Neural progenitor cell (in vitro differentiated cells): ENCODE measurements at regions not wholly inside any gene's neighbourhood (a gene's known extent, or its start where the extent isn't known, plus 50 kb on each side); places are given as distances from the start of the nearest gene placed in this dataset.

Source experiments
- DNase-seq: peaks from one replicate; pipeline ENCODE4 v3.0.0-alpha.2; 2016; ENCODE audit warnings: low spot score
- H2AFZ ChIP-seq: fragments of 200-600 bp; sonication (generic); replicated peaks from 2 replicates; pipeline ENCODE4 v1.6.1; 2016; ENCODE audit warnings: antibody characterized with exemption
- H3F3A ChIP-seq: fragments of 200-600 bp; sonication (generic); 2 replicates; pipeline ENCODE4 v1.6.1; 2016; ENCODE audit warnings: antibody characterized with exemption, low read depth
- H3K27ac ChIP-seq: fragments of 200-600 bp; sonication (generic); 2 replicates; pipeline ENCODE4 v1.5.1; 2016; ENCODE audit warnings: mild to moderate bottlenecking
- H3K27me3 ChIP-seq: fragments of 200-600 bp; sonication (generic); 2 replicates; pipeline ENCODE4 v1.6.1; 2016; ENCODE audit warnings: mild to moderate bottlenecking, moderate library complexity
- H3K36me3 ChIP-seq: fragments of 200-600 bp; sonication (generic); 2 replicates; pipeline ENCODE4 v1.5.1; 2016
- H3K4me1 ChIP-seq: fragments of 200-600 bp; sonication (generic); 2 replicates; pipeline ENCODE4 v1.6.1; 2016; ENCODE audit warnings: mixed run types
- H3K4me2 ChIP-seq: fragments of 200-600 bp; sonication (generic); 2 replicates; pipeline ENCODE4 v1.6.1; 2016
- H3K4me3 ChIP-seq: fragments of 200-600 bp; sonication (generic); 2 replicates; pipeline ENCODE4 v1.5.1; 2016
- H3K79me2 ChIP-seq: fragments of 200-600 bp; sonication (generic); 2 replicates; pipeline ENCODE4 v1.6.1; 2016; ENCODE audit warnings: low read depth
- H3K9ac ChIP-seq: fragments of 200-600 bp; sonication (generic); 2 replicates; pipeline ENCODE4 v1.6.1; 2016
- H3K9me3 ChIP-seq: fragments of 200-600 bp; sonication (generic); 2 replicates; pipeline ENCODE4 v1.5.1; 2016; ENCODE audit warnings: low read depth
- H4K20me1 ChIP-seq: fragments of 200-600 bp; sonication (generic); 2 replicates; pipeline ENCODE4 v1.6.1; 2016; ENCODE audit warnings: low read depth
- H3K27ac Mint-ChIP-seq: 3 replicates; pipeline ENCODE4 v1.8.0; 2021; ENCODE audit warnings: mixed read lengths
- H3K27me3 Mint-ChIP-seq: 2 replicates; pipeline ENCODE4 v1.8.0; 2022; ENCODE audit warnings: low read depth, mild to moderate bottlenecking, inconsistent platforms, moderate library complexity, mixed read lengths; ENCODE audit not compliant: insufficient read depth
- H3K36me3 Mint-ChIP-seq: 3 replicates; pipeline ENCODE4 v1.8.0; 2021; ENCODE audit warnings: mixed read lengths
- H3K4me1 Mint-ChIP-seq: 3 replicates; pipeline ENCODE4 v1.8.0; 2021; ENCODE audit warnings: mixed read lengths
- H3K4me3 Mint-ChIP-seq: 3 replicates; pipeline ENCODE4 v1.8.0; 2021; ENCODE audit warnings: mild to moderate bottlenecking, moderate library complexity, mixed read lengths
- H3K9me3 Mint-ChIP-seq: 3 replicates; pipeline ENCODE4 v1.8.0; 2020; ENCODE audit warnings: mixed read lengths
- EZH2 ChIP-seq: fragments of 200-600 bp; sonication (generic); IDR thresholded peaks from 2 replicates; pipeline ENCODE4 v1.6.1; 2017; ENCODE audit warnings: antibody characterized with exemption, mild to moderate bottlenecking, moderate library complexity
- EZH2phosphoT487 ChIP-seq: fragments of 200-600 bp; sonication (generic); IDR thresholded peaks from 2 replicates; pipeline ENCODE4 v1.6.1; 2017; ENCODE audit warnings: antibody characterized with exemption
- TF ChIP-seq, protein P1 (sequence below): fragments of 200-600 bp; sonication (generic); IDR thresholded peaks from 2 replicates; pipeline ENCODE4 v1.5.1; 2017; ENCODE audit warnings: antibody characterized with exemption, mild to moderate bottlenecking

DNA sequence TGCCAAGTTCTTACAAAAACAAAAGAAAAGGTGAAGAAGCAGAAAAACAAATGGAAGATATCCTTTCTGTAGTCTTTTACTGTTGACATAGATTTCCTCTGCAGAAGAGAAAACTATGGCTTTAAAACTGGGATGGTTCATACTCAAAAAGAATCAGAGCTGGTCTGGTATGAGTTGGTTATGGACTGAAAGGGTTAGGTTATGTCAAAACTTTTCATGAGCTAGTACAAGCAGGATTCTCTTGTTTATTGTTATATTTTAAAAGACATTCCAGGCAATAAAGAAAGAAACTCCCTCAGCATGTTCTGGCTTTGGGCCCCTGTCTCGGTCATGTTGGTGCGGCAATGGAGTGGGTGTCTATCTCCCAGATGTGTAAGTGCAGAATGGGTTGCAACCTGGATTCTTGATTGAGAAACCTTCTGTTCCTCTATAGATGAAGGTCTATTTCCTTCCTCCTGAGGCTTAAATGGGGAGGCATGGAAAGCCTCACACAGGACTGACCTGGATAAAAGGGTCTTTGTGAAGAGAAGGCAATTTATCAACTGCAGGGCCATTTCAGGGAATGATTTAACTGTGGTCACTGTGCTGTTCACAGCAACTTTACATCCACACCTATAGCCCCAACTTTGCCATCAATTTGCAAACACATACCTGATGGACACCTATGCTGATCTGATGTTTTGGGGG lies 209.6 kb upstream of the TNC start:
- no peaks in the 10 kb centered on the region for H4K20me1 ChIP-seq
- TF ChIP-seq, protein P1, sequence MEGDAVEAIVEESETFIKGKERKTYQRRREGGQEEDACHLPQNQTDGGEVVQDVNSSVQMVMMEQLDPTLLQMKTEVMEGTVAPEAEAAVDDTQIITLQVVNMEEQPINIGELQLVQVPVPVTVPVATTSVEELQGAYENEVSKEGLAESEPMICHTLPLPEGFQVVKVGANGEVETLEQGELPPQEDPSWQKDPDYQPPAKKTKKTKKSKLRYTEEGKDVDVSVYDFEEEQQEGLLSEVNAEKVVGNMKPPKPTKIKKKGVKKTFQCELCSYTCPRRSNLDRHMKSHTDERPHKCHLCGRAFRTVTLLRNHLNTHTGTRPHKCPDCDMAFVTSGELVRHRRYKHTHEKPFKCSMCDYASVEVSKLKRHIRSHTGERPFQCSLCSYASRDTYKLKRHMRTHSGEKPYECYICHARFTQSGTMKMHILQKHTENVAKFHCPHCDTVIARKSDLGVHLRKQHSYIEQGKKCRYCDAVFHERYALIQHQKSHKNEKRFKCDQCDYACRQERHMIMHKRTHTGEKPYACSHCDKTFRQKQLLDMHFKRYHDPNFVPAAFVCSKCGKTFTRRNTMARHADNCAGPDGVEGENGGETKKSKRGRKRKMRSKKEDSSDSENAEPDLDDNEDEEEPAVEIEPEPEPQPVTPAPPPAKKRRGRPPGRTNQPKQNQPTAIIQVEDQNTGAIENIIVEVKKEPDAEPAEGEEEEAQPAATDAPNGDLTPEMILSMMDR = no peak
- no peak for TF ChIP-seq EZH2
- no peak for TF ChIP-seq EZH2phosphoT487
- H3K4me3 Mint-ChIP-seq = no peak overlapping the region
- H3K79me2 ChIP-seq = no peaks in the 10 kb centered on the region
- H3K27me3 ChIP-seq = no peaks in the 10 kb centered on the region
- no peak overlapping the region for H3K27ac Mint-ChIP-seq
- peaks cover 3% of the 10 kb centered on the region for H3K27me3 Mint-ChIP-seq
- no peak for DNase-seq
- no peak overlapping the region for H2AFZ ChIP-seq
- no peaks in the 10 kb centered on the region for H3K4me1 ChIP-seq
- no peaks in the 10 kb centered on the region for H3K36me3 ChIP-seq
- H3K4me1 Mint-ChIP-seq = peaks cover 5% of the 10 kb centered on the region
- no peaks in the 10 kb centered on the region for H3K9me3 Mint-ChIP-seq
- no peak overlapping the region for H3K9ac ChIP-seq
- no peaks in the 10 kb centered on the region for H3K9me3 ChIP-seq
- no peak overlapping the region for H3K27ac ChIP-seq
- H3K4me2 ChIP-seq = no peak overlapping the region
- no peaks in the 10 kb centered on the region for H3F3A ChIP-seq
- no peak overlapping the region for H3K4me3 ChIP-seq
- H3K36me3 Mint-ChIP-seq = no peaks in the 10 kb centered on the region

DNA sequence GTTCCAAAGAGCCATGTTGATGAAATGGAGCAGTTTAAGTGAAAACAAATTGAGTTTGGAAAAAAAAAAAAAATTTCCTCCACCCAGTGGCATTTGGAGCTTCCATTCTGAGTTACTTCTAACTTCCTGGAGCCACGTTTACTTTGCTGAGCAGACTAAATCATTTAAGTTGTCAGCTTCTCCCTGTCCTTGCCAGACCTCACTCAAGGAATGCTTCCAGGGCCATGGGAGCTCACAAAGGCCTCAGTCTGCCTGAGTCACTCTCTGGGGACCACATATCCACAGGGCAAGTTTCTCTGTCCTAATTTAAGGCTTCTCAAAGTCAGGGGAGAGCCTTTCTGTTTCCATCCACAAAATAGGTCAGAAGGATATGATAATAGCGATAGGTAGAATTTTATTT lies 210.3 kb upstream of the TNC start:
- DNase-seq = no peak
- no peaks in the 10 kb centered on the region for H3K79me2 ChIP-seq

DNA sequence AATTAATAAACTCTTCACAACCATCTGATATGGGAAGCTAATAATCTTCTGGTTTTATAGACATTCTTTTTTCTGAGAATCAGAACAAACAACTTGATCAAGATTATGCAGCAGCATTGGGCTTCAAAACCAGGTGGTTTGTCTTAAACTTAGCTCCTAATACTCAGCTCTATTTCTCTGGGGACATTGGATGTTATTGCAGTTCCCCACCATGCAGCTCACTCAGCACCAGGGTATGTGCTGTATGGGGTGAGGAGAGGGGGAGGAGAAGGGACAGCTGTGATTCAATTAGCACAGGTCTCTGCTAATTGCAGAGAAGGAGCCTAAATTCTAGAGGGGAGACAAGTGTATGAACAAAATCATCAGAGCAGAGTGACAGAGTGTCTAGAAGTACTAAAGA lies 210.7 kb upstream of the TNC start:
- TF ChIP-seq EZH2phosphoT487 (no peak), EZH2 (no peak)
- TF ChIP-seq, protein P1 = no peak
- DNase-seq = no peak
- Histone ChIP-seq H3K9ac (no peak overlapping the region), H4K20me1 (no peaks in the 10 kb centered on the region), H3K4me2 (no peak overlapping the region), H3K27me3 (no peaks in the 10 kb centered on the region), H3K36me3 (no peaks in the 10 kb centered on the region), H3F3A (no peaks in the 10 kb centered on the region), H3K79me2 (no peaks in the 10 kb centered on the region), H3K27ac (no peak overlapping the region), H3K9me3 (no peaks in the 10 kb centered on the region), H3K4me3 (no peak overlapping the region), H2AFZ (no peak overlapping the region), H3K4me1 (no peaks in the 10 kb centered on the region)
- Mint-ChIP-seq H3K4me3 (no peak overlapping the region), H3K27me3 (peaks cover 3% of the 10 kb centered on the region), H3K4me1 (peaks cover 5% of the 10 kb centered on the region), H3K27ac (no peak overlapping the region), H3K9me3 (no peaks in the 10 kb centered on the region), H3K36me3 (no peaks in the 10 kb centered on the region)

More for the DNA sequence above, 210.3 kb upstream of the TNC start:
- H3K36me3 Mint-ChIP-seq = no peaks in the 10 kb centered on the region
- H3K9me3 Mint-ChIP-seq = no peaks in the 10 kb centered on the region
- TF ChIP-seq EZH2 (no peak), EZH2phosphoT487 (no peak)
- TF ChIP-seq, protein P1 = no peak
- H3K4me1 Mint-ChIP-seq = peaks cover 5% of the 10 kb centered on the region
- no peaks in the 10 kb centered on the region for H3K27me3 ChIP-seq
- no peaks in the 10 kb centered on the region for H3K9me3 ChIP-seq
- no peaks in the 10 kb centered on the region for H3F3A ChIP-seq
- no peak overlapping the region for H3K27ac Mint-ChIP-seq
- H3K4me1 ChIP-seq = no peaks in the 10 kb centered on the region
- no peaks in the 10 kb centered on the region for H3K36me3 ChIP-seq
- no peak overlapping the region for H2AFZ ChIP-seq
- peaks cover 3% of the 10 kb centered on the region for H3K27me3 Mint-ChIP-seq
- no peak overlapping the region for H3K9ac ChIP-seq
- no peaks in the 10 kb centered on the region for H4K20me1 ChIP-seq
- no peak overlapping the region for H3K4me3 ChIP-seq
- no peak overlapping the region for H3K27ac ChIP-seq
- H3K4me3 Mint-ChIP-seq = no peak overlapping the region
- no peak overlapping the region for H3K4me2 ChIP-seq
